HT-29 (cell line): ENCODE measurements at regions not wholly inside any gene's neighbourhood (a gene's known extent, or its start where the extent isn't known, plus 50 kb on each side); places are given as distances from the start of the nearest gene placed in this dataset. TPM values are rescaled to one million over a fixed set of nuclear protein-coding genes. Genes with fewer than 3 reads are reported as not detected.

ENCODE experiments used
- small RNA-seq: library from RNA; depleted of rRNA; stranded (forward); fragments of <200 nt; gene quantifications from one replicate; pipeline ENCODE3, GENCODE V24; 2014

Small RNAs in the stretch of these regions (small RNA-seq; reads per million reads assigned to genes)
- gene AC005002.2: not detected
